ENCODE measurements at regions not wholly inside any gene's neighbourhood (a gene's known extent, or its start where the extent isn't known, plus 50 kb on each side); places are given as distances from the start of the nearest gene placed in this dataset.

GRCh38 chr1:4312024-4312423 is 342.4 kb upstream of the AJAP1 start:
- no peak for DNase-seq (ENCODE audit: low spot score)

DNA sequence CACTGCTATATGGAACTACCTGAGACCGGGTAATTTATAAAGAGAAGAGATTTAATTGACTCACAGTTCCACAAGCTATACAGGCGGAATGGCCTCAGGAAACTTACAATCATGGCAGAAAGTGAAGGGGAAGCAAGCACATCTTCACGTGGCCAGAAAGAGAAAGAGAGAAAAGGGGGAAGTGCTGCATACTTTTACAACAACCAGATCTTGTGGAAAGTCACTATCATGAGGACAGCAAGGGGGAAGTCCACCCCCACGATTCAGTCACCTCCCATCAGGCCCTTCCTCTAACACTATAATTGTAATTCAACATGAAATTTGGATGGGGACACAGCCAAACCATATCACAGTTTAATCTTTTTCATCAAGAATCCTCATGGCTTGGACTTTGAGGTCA is 339.2 kb upstream of the AJAP1 start:
- DNase-seq (ENCODE audit: low spot score) = no peak

DNA sequence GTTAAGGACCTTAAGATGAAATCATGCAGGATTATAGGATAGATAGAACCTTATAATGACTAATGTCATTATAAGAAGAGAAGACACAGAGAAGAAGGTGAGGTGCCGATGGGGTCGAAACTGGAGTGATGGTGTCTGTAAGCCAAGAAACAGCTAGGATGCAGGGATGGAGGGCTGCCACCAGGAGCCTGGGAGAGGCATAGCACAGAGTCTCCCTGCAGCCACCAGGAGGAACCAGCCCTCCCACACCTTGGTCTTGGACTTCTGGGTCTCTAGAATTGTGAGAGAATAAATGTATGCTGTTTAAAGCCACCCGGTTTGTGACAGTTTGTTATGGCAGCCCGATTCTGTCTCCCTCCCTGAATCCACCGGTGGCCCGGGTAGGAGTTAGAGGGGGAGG is 337.2 kb upstream of the AJAP1 start:
- no peak for DNase-seq (ENCODE audit: low spot score)

GRCh38 chr1:4318720-4319119 is 335.7 kb upstream of the AJAP1 start:
- DNase-seq (ENCODE audit: low spot score) = no peak

GRCh38 chr1:4319496-4319895 is 334.9 kb upstream of the AJAP1 start:
- DNase-seq (ENCODE audit: low spot score) = no peak

DNA sequence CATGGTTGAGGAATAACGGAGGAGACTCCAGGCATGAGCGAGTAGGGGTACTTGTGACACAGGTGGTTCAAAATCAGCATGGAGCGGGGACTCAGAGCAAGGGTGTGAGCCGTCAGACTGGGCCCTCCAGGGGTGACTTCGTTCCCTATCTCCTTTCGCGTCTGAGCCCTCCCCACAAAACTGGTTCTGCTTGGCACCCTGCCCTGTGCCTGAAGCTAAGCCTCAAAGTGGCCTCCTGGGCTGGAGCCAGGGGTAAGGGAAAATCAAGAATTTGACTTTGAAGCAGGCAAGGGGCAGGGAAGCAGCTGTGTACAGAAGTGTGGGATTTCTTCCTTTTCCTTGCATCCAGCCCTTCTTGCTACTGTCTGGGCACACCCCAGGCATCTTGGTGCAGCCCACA is 331.5 kb upstream of the AJAP1 start:
- no peak for DNase-seq (ENCODE audit: low spot score)

DNA sequence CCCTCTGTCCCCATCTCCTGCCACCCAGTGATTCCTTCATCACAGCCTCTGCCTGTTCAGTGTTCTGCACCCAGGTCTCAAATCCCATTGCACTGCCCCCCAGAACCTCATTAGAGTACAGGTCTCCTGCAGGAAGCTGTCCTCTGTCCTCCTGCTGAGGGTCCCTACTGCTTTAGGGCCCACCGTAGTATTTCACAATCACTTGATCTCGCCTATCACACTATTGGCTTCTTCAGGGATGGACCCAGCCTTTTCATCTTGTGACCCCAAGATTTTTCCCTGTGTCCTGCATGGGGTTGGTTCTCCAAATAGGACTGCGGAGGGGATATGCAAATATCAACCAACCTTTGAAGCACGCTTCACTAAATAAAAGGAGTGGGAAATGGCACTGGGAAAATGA is 331.1 kb upstream of the AJAP1 start:
- DNase-seq (ENCODE audit: low spot score) = no peak

DNA sequence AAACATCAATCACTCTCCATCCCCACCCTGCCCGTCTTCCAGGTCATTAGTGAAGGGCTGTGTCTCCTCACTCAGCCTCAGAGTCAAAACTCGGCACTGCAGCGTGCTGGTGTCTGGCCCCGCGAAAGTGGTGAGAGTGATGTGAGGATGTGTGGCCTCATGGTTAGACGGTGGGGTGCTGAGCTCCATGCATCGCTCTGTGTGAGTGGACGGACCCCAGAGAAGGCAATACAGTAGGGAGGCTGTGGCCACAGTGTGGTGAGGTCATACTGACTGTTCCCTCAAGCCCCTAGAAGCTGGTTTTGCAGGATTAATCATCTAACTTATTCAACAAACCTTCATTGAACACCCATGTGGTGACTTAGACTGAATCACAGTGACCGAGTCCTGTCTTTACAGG is 329.9 kb upstream of the AJAP1 start:
- DNase-seq (ENCODE audit: low spot score) = no peak

DNA sequence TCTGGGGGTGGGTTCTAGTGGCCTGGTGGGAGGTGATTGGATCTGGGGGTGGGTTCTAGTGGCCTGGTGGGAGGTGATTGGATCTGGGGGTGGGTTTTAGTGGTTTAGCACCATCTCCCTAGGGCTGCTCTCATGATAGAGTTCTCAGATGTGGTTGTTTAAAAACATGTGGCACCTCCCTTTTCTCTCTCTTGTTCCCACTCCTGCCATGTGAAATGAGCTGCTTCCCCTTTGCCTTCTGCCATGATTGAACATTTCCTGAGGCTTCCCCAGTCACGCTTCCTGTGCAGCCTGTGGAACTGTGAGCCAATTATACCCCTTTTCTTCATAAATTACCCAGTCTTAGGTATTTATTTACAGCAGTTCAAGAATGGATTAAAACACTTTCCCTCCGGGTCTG is 327.3 kb upstream of the AJAP1 start:
- DNase-seq (ENCODE audit: low spot score) = no peak

- DNase-seq (ENCODE audit: low spot score) = no peak
Observed at GRCh38 chr1:4328402-4329071, 325.9 kb upstream of the AJAP1 start.

DNA sequence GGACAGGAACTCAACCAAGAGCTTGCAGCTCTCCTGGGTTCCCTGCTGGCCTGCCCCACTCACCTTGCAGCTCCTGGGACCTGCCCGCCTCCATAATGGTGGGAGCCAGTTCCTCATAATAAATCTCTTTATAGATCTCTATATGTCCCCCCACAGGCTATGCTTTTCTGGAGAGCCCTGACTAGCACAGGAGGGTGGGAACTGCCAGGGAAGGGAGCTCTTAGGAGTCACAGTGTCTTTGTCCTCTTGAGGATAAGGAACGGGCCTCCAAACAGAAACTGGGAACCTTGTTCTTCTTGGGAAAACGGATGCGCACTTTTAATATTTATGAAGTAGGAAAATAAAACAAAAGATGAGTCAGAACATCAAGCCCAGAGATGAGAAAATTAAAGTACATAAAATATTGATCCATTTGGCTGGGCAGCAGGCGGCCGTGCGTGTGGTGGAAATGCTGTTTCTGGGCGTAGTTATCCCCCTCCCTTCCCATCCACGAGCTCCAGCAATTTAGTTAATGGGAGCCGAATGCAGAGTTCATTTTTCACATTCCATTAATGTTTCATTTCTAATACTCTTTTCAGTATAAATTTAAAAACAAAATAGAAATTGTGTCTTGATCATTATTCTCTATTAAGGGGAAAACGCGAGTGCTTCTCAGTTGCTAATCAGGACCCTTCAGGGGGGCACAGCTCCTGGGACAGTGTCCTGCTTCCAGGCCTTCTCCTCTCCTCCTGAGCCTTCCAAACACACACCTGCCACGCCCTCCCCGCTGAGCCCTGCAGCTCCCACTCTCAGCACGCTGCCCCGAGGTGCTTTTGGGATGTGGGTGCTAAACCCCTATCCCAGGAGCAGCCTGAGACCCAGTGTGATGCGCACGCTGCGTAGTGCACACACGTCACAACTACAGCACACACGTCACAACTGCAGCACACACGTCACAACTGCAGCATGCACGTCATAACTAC is 323.3 kb upstream of the AJAP1 start:
- DNase-seq (ENCODE audit: low spot score) = no peak

DNA sequence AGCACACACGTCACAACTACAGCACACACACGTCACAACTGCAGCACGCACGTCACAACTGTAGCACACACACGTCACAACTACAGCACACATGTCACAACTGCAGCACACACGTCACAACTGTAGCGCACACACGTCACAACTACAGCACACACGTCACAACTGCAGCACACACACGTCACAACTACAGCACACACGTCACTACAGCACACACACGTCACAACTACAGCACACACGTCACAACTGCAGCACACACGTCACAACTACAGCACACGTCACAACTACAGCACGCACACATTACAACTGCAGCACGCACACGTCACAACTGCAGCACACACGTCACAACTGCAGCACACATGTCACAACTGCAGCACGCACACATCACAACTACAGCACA is 322.6 kb upstream of the AJAP1 start:
- no peak for DNase-seq (ENCODE audit: low spot score)

- DNase-seq (ENCODE audit: low spot score) = no peak
Observed at GRCh38 chr1:4336507-4336906, 317.9 kb upstream of the AJAP1 start.

DNA sequence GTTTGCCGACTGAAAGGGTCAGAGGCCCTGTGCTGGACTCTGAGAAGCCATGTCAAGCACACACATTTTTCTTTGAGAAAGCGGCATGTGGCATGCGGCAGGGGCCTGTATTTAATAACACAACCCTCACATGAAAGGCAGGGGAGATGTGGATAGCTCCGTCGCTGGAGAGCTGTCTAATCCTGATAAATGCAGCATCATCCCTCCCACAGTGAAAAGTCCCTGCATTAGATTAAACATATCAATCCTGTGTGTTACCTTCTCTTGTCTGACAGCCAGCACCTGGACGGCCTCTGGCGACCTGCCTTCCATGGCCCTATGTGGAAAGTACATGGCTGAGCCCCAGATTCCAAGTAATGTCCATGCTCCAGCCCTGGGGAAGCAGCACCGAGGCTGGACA is 313.0 kb upstream of the AJAP1 start:
- DNase-seq (ENCODE audit: low spot score) = no peak

- no peak for DNase-seq (ENCODE audit: low spot score)
Observed at GRCh38 chr1:4344065-4344732, 310.2 kb upstream of the AJAP1 start.

GRCh38 chr1:4345094-4345493 is 309.3 kb upstream of the AJAP1 start:
- no peak for DNase-seq (ENCODE audit: low spot score)

DNA sequence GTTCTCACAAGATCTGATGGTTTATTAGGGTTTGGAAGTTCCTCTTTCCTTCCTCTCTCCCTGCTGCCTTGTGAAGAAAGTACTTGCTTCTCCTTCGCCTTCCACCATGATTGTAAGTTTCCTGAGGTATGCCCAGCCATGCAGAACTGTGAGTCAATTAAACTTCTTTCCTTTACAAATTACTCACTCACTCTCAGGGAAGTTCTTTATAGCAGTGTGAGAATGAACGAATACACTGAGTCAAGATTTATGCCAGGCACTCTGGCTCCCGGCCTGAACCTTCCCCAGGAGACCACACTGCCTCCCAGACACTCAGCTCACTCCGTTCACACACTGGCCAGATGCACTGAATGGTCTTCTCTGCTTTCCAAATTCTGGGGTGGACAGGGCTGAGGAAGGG is 308.3 kb upstream of the AJAP1 start:
- no peak for DNase-seq (ENCODE audit: low spot score)

DNA sequence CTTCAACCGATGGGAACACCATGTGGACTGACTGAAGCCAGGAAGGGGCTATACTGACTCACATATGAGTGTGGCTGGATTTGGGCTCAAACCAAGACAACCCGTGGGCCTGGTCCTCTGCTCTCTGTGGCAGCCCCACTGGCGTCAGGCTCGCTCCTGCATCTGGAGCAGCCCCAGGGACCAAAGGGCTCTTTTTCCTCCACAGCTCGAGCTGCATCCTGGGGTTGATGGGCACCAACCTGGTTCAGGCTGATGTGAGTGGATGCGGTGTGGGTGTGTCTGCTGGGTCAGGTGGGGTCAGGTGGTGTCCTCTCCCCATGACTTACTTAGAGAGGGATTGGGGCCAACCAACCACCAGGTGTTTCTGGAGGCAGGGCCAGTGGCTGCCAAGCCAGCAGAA is 303.0 kb upstream of the AJAP1 start:
- no peak for DNase-seq (ENCODE audit: low spot score)

DNA sequence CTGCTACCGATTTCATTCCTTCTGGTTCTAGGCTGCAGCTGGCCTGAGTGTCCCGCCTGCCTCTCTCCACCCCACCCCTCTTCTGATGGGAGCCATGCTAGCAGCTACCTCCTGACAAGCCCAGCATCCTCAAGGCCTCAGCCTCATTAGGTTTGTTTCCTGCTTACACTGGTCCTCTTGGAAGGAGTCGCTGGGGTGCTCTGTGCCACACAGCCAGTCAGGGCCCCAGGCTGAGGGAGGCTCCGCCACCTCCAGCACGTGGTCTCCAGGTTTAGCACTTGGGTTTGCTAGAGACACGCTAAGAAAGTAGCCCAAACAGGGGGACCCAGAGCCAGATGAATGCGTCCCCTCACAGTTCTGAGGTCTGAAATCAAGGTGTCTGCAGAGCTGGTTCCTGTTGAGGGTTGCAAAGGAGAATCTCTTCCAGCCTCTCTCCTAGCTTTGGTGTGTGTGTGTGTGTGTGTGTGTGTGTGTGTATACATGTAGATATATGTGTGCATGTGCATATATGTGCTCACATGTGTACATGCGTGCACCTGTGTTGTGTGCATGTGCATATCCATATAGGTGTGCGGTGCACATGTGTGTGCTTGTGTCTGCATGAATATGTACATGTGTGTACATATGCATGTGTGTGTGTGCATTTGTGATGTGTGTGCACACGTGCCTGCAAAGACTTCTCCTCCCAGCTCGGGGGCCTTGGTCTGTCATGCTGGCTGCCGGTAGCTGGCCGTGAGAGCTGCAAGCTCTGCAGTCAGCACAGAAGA is 301.1 kb upstream of the AJAP1 start:
- no peak for DNase-seq (ENCODE audit: low spot score)

DNA sequence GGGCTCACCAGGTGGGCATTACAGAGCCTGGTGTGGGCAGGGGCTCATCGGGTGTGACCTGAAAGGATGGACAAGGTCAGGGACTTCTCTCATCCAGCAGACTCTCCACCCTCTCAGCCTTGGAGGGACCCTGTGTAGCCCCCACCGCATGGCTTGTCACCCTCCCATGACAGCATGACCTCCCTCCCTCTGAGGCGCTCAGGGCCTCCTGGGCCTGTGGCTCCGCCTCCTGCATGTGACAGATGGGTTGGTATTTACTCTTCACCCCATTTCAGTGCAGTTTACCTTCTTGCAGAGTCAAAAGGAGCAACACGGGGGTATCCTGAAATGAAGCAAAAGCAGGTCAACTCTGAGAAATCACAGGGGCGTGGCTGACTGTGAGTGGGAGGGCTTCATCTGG is 298.6 kb upstream of the AJAP1 start:
- no peak for DNase-seq (ENCODE audit: low spot score)

DNA sequence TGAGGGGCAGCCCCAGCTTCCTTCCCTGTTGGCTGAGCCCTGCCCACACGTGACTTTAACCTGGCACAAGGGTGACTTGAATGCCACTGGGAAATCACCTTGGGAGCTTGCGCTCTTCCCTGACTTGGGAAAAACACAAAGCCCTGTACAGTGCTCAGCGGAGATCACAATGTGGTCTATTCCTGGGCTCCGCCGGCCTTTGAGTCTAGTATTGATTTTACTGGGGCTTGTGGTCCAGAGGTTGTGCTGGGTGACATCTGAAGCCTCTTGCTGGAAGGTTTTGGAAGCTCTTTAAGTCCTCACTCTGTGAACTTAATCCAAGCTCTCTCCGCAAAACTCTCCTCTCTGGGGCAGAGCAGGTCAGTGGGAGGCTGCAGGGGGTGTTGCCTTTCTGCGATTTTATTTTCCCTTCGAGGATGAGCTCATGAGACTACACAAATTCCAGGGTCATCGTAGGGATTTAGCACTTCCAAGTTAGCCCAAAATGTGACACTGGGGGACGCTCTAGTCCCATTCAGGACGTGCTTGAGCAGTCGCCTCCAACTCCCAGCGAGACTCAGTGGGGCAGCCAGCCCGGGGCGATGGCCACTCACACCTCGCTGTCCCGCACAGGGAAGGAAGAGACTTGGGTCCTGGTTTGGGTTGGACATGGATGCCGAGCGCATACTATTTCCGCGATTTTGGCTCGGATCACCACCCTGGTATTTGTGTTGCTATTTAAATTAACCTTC is 291.9 kb upstream of the AJAP1 start:
- peak; percentile 17 for DNase-seq (ENCODE audit: low spot score)

All from mucosa of gallbladder (tissue), 1 donor.